Adrenal gland (tissue), 9 donors: ENCODE measurements at regions not wholly inside any gene's neighbourhood (a gene's known extent, or its start where the extent isn't known, plus 50 kb on each side); places are given as distances from the start of the nearest gene placed in this dataset.

ENCODE experiments used
- DNase-seq, 7 donors: peaks; one replicate each; pipeline ENCODE4 v3.0.0-alpha.2; 2019 to 2020
- H3K27ac ChIP-seq, 5 donors: fragments of 200-600 bp; sonication (generic) in 4 of 5; 1 replicate in 3 of 5; 2 replicates in 2 of 5; pipeline versions ENCODE4 v1.5.1 to v1.8.0; 2016 to 2020; ENCODE audit warnings: mild to moderate bottlenecking in 1 of 5
- H3K27me3 ChIP-seq: fragments of 200-600 bp; 2 replicates; pipeline ENCODE4 v1.8.0; 2021
- H3K36me3 ChIP-seq, 2 donors: fragments of 200-600 bp; replicated peaks in 1 of 2; 1 replicate in 1 of 2; 2 replicates in 1 of 2; pipeline versions ENCODE4 v1.5.1 to v1.8.0; 2018 to 2022
- H3K4me1 ChIP-seq, 2 donors: fragments of 200-600 bp; replicated peaks in 1 of 2; 1 replicate in 1 of 2; 2 replicates in 1 of 2; pipeline versions ENCODE4 v1.5.1 to v1.8.0; 2018 to 2021
- H3K4me3 ChIP-seq, 4 donors: fragments of 200-600 bp; sonication (generic) in 3 of 4; one replicate each; pipeline ENCODE4 v1.5.1; 2016 to 2018
- H3K9me3 ChIP-seq, 3 donors: fragments of 200-600 bp; sonication (generic) in 1 of 3; replicated peaks in 1 of 3; 1 replicate in 2 of 3; 2 replicates in 1 of 3; pipeline versions ENCODE4 v1.5.1 to v1.8.0; 2016 to 2021
- CTCF ChIP-seq, 6 experiments: fragments of 450-650 bp in 4 of 6; fragments of 200-600 bp in 2 of 6; sonication (generic) in 1 of 6; IDR thresholded peaks; 1 replicate in 5 of 6; 2 replicates in 1 of 6; pipeline versions ENCODE4 v1.5.1 to v1.8.0; 2016 to 2021; ENCODE audit warnings: antibody characterized with exemption in 6 of 6, mild to moderate bottlenecking in 2 of 6, moderate library complexity in 1 of 6
- POLR2A ChIP-seq, 2 donors: fragments of 450-650 bp; IDR thresholded peaks; one replicate each; pipeline ENCODE4 v1.6.1; 2017; ENCODE audit warnings: antibody characterized with exemption in 2 of 2, mild to moderate bottlenecking in 2 of 2, moderate library complexity in 1 of 2
- WGBS, 4 donors: extraction: QIAGEN DNeasy Blood & Tissue Kit in 2 of 4; methylation state at CpG; one replicate each; pipeline versions ENCODE4 v1.1.5 to v1.1.7; 2013 to 2017; 5-methylcytosine and 5-hydroxymethylcytosine counted together
- intact Hi-C, 2 donors: fragments of 100-400 bp; cut with DNase I; formaldehyde crosslinking; loops; one replicate each; pipeline versions ENCODE4 v1.14.1 to v1.15.0; 2022 to 2023
- donor health status: healthy with polysubstance abuse.
- donor health status: Bipolar disorder and iron deficiency.
- donor health status: DM: yes; HTN: yes; CAD: no.
- donor health status: DM: no; HTN: no; CAD: no.
- donor health status: DM: no; HTN: no; CAD: no.

GRCh38 chr4:149986917-149987316, 91.3 kb upstream of the DCLK2 start:
- TF ChIP-seq POLR2A (IDR thresholded peaks at IDR 0.05) (no peak), CTCF (IDR thresholded peaks at IDR 0.05) (no peak)
- Histone ChIP-seq H3K4me1 (peaks cover 0 to 10% of the 10 kb centered on the region in 2 donors), H3K27me3 (no peaks in the 10 kb centered on the region), H3K36me3 (no peaks in the 10 kb centered on the region), H3K9me3 (no peaks in the 10 kb centered on the region), H3K27ac (no peak overlapping the region), H3K4me3 (no peak overlapping the region)
- intact Hi-C loops: no loop called here
- 34 to 40% (median 37%) methylated on average over 3 of the region's 3 CpGs for WGBS, 4 donors
- DNase-seq: no peak

DNA sequence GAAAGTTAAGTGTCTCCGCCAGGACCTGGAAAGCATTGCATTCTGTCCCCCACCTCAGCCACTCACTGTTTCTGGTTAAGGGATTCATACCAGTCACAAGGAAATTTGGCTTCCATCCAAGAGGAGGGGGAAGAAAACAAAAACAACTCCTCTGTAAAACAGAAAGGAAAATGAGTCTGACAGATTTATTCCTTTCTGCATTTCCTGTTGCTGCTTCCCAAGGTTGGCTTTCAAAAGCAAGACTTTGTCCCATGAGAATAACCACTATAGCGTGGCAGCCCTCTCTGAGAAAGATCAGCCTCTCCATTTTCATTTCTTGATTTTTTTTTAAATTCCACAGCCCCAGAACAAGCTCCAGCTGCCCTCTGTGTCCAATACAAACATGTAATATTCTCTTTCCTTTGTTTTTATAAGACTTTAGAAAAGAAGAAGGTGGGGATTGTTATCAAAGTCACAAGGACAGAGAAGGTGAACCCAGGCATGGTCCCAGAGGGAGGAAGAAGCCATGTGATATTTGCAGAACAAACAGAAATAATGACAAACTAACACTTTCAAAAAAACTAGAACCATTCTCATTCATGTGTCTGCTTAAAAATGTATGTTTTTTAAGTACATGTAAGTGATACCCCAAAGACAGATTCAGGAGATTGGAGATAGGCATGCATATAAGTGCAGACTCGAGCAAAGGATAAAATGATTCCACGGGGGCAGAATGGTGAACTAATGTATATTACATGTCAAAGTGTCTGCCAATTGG, 90.7 kb upstream of the DCLK2 start:
- 47 to 58% (median 52%) methylated on average over 4 of the region's 4 CpGs for WGBS, 4 donors
- peak in 1 of 7 donors; percentile 15 for DNase-seq
- intact Hi-C loops: no loop called here

GRCh38 chr4:149988087-149988410, 90.2 kb upstream of the DCLK2 start:
- TF ChIP-seq POLR2A (IDR thresholded peaks at IDR 0.05): no peak
- TF ChIP-seq CTCF (IDR thresholded peaks at IDR 0.05): no peak
- no peaks in the 10 kb centered on the region for H3K9me3 ChIP-seq
- DNase-seq: no peak
- peaks cover 0 to 10% of the 10 kb centered on the region in 2 donors for H3K4me1 ChIP-seq
- intact Hi-C loops: no loop called here
- H3K4me3 ChIP-seq: no peak overlapping the region
- H3K36me3 ChIP-seq: no peaks in the 10 kb centered on the region
- 59 to 85% (median 70%) methylated on average over 1 of the region's 1 CpG for WGBS, 4 donors
- H3K27me3 ChIP-seq: no peaks in the 10 kb centered on the region
- peak overlapping the region in 1 of 5 donors; percentile 9 for H3K27ac ChIP-seq

More for the DNA sequence above, 90.7 kb upstream of the DCLK2 start:
- Histone ChIP-seq H3K27me3 (no peaks in the 10 kb centered on the region), H3K27ac (peak overlapping the region in 1 of 5 donors; percentile 9), H3K36me3 (no peaks in the 10 kb centered on the region), H3K4me3 (no peak overlapping the region), H3K9me3 (no peaks in the 10 kb centered on the region), H3K4me1 (peaks cover 0 to 10% of the 10 kb centered on the region in 2 donors)
- TF ChIP-seq CTCF (IDR thresholded peaks at IDR 0.05) (no peak), POLR2A (IDR thresholded peaks at IDR 0.05) (no peak)

GRCh38 chr4:149993030-149993429, 85.2 kb upstream of the DCLK2 start:
- intact Hi-C loops: loop anchor here in 1 of 2 donors (10.0 kb wide), 1 partner anchor 252 kb away; no protein-coding TSS in a partner anchor
- TF ChIP-seq CTCF (IDR thresholded peaks at IDR 0.05) (no peak), POLR2A (IDR thresholded peaks at IDR 0.05) (no peak)

More at GRCh38 chr4:149993030-149993429, 85.2 kb upstream of the DCLK2 start:
- Histone ChIP-seq H3K4me1 (peaks cover 0 to 3% of the 10 kb centered on the region in 2 donors), H3K27ac (no peak overlapping the region), H3K36me3 (no peaks in the 10 kb centered on the region), H3K27me3 (no peaks in the 10 kb centered on the region), H3K4me3 (no peak overlapping the region), H3K9me3 (no peaks in the 10 kb centered on the region)
- DNase-seq: no peak
